OCI-LY3 (cell line): ENCODE measurements at regions not wholly inside any gene's neighbourhood (a gene's known extent, or its start where the extent isn't known, plus 50 kb on each side); places are given as distances from the start of the nearest gene placed in this dataset.

Source experiments
- EZH2phosphoT487 ChIP-seq: fragments of 200-600 bp; shearing (Covaris generic); IDR thresholded peaks from 2 replicates; pipeline ENCODE4 v1.6.1; 2018; ENCODE audit warnings: antibody characterized with exemption, mixed run types, low read depth
- TF ChIP-seq, protein P1 (sequence below): fragments of 200-600, 300-600 bp; sonication (generic); IDR thresholded peaks from 2 replicates; pipeline ENCODE4 v1.5.1; 2014; ENCODE audit warnings: antibody characterized with exemption, low read length, low read depth

GRCh38 chr20:43365691-43366090 is 92.0 kb upstream of the SRSF6 start:
- TF ChIP-seq, protein P1, sequence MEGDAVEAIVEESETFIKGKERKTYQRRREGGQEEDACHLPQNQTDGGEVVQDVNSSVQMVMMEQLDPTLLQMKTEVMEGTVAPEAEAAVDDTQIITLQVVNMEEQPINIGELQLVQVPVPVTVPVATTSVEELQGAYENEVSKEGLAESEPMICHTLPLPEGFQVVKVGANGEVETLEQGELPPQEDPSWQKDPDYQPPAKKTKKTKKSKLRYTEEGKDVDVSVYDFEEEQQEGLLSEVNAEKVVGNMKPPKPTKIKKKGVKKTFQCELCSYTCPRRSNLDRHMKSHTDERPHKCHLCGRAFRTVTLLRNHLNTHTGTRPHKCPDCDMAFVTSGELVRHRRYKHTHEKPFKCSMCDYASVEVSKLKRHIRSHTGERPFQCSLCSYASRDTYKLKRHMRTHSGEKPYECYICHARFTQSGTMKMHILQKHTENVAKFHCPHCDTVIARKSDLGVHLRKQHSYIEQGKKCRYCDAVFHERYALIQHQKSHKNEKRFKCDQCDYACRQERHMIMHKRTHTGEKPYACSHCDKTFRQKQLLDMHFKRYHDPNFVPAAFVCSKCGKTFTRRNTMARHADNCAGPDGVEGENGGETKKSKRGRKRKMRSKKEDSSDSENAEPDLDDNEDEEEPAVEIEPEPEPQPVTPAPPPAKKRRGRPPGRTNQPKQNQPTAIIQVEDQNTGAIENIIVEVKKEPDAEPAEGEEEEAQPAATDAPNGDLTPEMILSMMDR: no peak
- no peak for TF ChIP-seq EZH2phosphoT487
